ENCODE measurements at regions not wholly inside any gene's neighbourhood (a gene's known extent, or its start where the extent isn't known, plus 50 kb on each side); places are given as distances from the start of the nearest gene placed in this dataset.

DNA sequence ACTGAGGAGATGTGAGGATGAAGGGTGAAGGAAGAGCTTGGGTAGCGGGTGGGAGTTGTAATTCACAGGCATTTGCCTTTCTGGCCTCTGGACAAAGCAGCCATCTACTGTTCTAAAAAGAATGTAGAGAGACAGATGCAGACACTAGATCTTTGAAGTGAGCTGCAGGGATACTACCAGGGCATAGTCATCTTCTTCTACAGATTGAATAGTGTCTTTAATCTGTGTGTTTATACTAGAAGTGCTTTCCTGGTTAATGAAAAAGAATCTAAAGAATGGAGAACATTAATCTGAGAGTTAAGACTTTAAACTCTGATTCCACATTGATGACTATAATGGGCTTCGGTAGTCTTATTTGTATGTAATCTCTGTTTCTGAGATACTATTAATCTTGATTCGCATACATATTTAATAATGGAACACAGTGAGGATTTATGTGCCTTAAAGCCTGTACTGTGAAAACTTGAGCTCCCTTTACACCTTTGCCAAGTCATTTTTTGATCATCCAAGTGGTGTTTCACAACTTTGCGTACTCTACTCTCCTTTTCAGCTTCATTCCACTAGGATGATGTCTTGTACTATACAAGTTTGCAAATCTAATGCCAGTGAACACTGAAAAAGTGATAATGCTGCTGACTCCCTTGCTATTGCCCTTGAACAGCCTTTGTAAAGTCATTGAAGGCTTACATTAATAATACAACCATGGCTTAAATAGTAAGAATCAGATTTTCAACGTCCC, 2199.4 kb upstream of the PCDH20 start:
- TF ChIP-seq, protein P1, sequence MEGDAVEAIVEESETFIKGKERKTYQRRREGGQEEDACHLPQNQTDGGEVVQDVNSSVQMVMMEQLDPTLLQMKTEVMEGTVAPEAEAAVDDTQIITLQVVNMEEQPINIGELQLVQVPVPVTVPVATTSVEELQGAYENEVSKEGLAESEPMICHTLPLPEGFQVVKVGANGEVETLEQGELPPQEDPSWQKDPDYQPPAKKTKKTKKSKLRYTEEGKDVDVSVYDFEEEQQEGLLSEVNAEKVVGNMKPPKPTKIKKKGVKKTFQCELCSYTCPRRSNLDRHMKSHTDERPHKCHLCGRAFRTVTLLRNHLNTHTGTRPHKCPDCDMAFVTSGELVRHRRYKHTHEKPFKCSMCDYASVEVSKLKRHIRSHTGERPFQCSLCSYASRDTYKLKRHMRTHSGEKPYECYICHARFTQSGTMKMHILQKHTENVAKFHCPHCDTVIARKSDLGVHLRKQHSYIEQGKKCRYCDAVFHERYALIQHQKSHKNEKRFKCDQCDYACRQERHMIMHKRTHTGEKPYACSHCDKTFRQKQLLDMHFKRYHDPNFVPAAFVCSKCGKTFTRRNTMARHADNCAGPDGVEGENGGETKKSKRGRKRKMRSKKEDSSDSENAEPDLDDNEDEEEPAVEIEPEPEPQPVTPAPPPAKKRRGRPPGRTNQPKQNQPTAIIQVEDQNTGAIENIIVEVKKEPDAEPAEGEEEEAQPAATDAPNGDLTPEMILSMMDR (IDR thresholded peaks at IDR 0.05) = no peak
- TF ChIP-seq POLR2A (IDR thresholded peaks at IDR 0.05; ENCODE audit: low read depth) = no peak
- TF ChIP-seq POLR2AphosphoS5 (IDR thresholded peaks at IDR 0.05) = no peak

All from esophagus muscularis mucosa (tissue), 3 donors.